ENCODE measurements at regions not wholly inside any gene's neighbourhood (a gene's known extent, or its start where the extent isn't known, plus 50 kb on each side); places are given as distances from the start of the nearest gene placed in this dataset.

DNA sequence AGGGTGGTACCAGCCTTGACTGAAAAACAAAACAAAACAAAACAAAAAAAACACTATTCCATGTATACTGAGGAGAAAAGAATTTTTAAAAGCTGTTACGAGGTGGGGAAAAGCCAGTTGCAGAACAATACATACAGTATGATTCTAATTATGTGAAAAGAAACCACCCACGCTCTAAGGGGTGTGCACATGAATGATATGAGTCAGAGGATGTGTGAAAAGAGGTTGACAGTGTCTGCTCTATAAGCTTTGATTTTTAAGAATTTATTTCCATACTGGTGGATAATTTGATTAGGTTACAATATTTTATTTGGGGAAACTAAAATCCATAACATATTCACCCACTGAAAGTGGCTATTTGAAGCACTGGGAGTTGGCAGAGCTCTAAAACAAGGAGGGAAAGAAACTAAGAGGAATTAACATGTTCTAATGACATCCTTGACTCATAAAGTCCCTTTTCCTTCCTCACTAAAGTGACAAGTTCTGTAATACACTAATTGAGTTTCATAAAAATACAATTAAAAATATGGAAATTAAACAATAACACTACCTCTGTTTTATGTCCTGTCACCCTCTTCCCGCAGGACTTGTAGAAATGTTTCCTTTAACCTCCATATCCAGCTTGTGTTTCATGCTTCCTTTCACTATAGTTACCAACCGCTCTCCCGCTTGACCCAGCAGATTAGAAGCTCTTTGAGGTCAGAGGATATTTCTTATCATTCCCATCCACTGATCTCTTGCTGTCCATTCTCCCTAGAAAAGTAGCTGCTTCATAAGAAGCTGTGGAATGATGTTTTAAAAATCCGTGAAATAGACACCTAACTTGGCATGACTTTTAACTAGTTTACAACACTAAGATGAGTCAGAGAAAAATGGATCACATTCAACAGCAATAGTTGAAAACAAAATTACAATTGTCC lies 118.6 kb upstream of the CCDC28A start (continued):
- TF ChIP-seq, protein P1, sequence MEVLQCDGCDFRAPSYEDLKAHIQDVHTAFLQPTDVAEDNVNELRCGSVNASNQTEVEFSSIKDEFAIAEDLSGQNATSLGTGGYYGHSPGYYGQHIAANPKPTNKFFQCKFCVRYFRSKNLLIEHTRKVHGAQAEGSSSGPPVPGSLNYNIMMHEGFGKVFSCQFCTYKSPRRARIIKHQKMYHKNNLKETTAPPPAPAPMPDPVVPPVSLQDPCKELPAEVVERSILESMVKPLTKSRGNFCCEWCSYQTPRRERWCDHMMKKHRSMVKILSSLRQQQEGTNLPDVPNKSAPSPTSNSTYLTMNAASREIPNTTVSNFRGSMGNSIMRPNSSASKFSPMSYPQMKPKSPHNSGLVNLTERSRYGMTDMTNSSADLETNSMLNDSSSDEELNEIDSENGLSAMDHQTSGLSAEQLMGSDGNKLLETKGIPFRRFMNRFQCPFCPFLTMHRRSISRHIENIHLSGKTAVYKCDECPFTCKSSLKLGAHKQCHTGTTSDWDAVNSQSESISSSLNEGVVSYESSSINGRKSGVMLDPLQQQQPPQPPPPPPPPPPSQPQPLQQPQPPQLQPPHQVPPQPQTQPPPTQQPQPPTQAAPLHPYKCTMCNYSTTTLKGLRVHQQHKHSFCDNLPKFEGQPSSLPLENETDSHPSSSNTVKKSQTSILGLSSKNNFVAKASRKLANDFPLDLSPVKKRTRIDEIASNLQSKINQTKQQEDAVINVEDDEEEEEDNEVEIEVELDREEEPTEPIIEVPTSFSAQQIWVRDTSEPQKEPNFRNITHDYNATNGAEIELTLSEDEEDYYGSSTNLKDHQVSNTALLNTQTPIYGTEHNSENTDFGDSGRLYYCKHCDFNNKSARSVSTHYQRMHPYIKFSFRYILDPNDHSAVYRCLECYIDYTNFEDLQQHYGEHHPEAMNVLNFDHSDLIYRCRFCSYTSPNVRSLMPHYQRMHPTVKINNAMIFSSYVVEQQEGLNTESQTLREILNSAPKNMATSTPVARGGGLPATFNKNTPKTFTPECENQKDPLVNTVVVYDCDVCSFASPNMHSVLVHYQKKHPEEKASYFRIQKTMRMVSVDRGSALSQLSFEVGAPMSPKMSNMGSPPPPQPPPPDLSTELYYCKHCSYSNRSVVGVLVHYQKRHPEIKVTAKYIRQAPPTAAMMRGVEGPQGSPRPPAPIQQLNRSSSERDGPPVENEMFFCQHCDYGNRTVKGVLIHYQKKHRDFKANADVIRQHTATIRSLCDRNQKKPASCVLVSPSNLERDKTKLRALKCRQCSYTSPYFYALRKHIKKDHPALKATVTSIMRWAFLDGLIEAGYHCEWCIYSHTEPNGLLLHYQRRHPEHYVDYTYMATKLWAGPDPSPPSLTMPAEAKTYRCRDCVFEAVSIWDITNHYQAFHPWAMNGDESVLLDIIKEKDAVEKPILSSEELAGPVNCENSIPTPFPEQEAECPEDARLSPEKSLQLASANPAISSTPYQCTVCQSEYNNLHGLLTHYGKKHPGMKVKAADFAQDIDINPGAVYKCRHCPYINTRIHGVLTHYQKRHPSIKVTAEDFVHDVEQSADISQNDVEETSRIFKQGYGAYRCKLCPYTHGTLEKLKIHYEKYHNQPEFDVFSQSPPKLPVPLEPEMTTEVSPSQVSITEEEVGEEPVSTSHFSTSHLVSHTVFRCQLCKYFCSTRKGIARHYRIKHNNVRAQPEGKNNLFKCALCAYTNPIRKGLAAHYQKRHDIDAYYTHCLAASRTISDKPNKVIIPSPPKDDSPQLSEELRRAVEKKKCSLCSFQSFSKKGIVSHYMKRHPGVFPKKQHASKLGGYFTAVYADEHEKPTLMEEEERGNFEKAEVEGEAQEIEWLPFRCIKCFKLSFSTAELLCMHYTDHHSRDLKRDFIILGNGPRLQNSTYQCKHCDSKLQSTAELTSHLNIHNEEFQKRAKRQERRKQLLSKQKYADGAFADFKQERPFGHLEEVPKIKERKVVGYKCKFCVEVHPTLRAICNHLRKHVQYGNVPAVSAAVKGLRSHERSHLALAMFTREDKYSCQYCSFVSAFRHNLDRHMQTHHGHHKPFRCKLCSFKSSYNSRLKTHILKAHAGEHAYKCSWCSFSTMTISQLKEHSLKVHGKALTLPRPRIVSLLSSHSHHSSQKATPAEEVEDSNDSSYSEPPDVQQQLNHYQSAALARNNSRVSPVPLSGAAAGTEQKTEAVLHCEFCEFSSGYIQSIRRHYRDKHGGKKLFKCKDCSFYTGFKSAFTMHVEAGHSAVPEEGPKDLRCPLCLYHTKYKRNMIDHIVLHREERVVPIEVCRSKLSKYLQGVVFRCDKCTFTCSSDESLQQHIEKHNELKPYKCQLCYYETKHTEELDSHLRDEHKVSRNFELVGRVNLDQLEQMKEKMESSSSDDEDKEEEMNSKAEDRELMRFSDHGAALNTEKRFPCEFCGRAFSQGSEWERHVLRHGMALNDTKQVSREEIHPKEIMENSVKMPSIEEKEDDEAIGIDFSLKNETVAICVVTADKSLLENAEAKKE (CRISPR knock-in tag; IDR thresholded peaks at IDR 0.05) = no peak
- TF ChIP-seq EZH2 (IDR thresholded peaks at IDR 0.05; ENCODE audit: low read depth, unreplicated experiment) (no peak), POLR2AphosphoS5 (IDR thresholded peaks at IDR 0.05; ENCODE audit: low read depth) (no peak), ZNF331 (CRISPR knock-in tag; IDR thresholded peaks at IDR 0.05; ENCODE audit: low read depth) (no peak), ZNF114 (CRISPR knock-in tag; IDR thresholded peaks at IDR 0.05) (no peak)
- TF ChIP-seq, protein P2, sequence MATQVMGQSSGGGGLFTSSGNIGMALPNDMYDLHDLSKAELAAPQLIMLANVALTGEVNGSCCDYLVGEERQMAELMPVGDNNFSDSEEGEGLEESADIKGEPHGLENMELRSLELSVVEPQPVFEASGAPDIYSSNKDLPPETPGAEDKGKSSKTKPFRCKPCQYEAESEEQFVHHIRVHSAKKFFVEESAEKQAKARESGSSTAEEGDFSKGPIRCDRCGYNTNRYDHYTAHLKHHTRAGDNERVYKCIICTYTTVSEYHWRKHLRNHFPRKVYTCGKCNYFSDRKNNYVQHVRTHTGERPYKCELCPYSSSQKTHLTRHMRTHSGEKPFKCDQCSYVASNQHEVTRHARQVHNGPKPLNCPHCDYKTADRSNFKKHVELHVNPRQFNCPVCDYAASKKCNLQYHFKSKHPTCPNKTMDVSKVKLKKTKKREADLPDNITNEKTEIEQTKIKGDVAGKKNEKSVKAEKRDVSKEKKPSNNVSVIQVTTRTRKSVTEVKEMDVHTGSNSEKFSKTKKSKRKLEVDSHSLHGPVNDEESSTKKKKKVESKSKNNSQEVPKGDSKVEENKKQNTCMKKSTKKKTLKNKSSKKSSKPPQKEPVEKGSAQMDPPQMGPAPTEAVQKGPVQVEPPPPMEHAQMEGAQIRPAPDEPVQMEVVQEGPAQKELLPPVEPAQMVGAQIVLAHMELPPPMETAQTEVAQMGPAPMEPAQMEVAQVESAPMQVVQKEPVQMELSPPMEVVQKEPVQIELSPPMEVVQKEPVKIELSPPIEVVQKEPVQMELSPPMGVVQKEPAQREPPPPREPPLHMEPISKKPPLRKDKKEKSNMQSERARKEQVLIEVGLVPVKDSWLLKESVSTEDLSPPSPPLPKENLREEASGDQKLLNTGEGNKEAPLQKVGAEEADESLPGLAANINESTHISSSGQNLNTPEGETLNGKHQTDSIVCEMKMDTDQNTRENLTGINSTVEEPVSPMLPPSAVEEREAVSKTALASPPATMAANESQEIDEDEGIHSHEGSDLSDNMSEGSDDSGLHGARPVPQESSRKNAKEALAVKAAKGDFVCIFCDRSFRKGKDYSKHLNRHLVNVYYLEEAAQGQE (IDR thresholded peaks at IDR 0.05; ENCODE audit: unreplicated experiment) = no peak

All from GM23338 (cell line).